Kidney epithelial cell (primary cell): ENCODE measurements at regions not wholly inside any gene's neighbourhood (a gene's known extent, or its start where the extent isn't known, plus 50 kb on each side); places are given as distances from the start of the nearest gene placed in this dataset.

ENCODE experiments used
- DNase-seq: peaks from one replicate; pipeline ENCODE4 v3.0.0-alpha.2; 2010; ENCODE audit warnings: low read depth
- H3K27me3 ChIP-seq: 2 replicates; pipeline ENCODE4 v1.6.0; 2011; ENCODE audit warnings: low read length; ENCODE audit not compliant: control insufficient read depth, insufficient read depth
- H3K36me3 ChIP-seq: 2 replicates; pipeline ENCODE4 v1.5.1; 2011; ENCODE audit warnings: low read length; ENCODE audit not compliant: control insufficient read depth, insufficient read depth
- H3K4me3 ChIP-seq: 2 replicates; pipeline ENCODE4 v1.5.1; 2011; ENCODE audit warnings: low read depth, mild to moderate bottlenecking, control low read depth, low read length
- TF ChIP-seq, protein P1 (sequence below): IDR thresholded peaks from 2 replicates; pipeline ENCODE4 v1.5.1; 2011; ENCODE audit warnings: mild to moderate bottlenecking, moderate library complexity, low read length, control low read depth, inconsistent platforms; ENCODE audit not compliant: insufficient read depth, poor library complexity, severe bottlenecking

DNA sequence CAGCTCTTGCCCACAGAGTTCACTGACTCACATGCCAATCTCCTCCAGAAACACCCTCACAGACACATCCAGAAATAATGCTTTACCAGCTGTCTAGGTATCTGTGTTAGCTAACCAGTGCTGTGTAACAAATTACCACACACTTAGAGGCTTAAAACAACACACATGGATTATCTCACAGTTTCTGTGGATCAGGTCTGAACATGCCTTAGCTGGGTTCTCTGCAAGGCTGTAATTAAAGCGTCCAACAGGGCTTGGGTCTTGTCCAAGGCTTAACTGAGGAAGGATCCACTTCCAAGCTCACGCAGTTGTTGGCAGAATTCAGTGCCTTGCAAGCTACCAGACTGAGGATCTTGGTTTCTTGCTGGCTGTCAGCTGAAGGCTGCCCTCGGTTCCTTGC, 92.5 kb upstream of the RGS4 start:
- DNase-seq, result no peak
- TF ChIP-seq, protein P1, sequence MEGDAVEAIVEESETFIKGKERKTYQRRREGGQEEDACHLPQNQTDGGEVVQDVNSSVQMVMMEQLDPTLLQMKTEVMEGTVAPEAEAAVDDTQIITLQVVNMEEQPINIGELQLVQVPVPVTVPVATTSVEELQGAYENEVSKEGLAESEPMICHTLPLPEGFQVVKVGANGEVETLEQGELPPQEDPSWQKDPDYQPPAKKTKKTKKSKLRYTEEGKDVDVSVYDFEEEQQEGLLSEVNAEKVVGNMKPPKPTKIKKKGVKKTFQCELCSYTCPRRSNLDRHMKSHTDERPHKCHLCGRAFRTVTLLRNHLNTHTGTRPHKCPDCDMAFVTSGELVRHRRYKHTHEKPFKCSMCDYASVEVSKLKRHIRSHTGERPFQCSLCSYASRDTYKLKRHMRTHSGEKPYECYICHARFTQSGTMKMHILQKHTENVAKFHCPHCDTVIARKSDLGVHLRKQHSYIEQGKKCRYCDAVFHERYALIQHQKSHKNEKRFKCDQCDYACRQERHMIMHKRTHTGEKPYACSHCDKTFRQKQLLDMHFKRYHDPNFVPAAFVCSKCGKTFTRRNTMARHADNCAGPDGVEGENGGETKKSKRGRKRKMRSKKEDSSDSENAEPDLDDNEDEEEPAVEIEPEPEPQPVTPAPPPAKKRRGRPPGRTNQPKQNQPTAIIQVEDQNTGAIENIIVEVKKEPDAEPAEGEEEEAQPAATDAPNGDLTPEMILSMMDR, result no peak
- H3K36me3 ChIP-seq, result no peaks in the 10 kb centered on the region
- no peak overlapping the region for H3K4me3 ChIP-seq
- no peaks in the 10 kb centered on the region for H3K27me3 ChIP-seq

DNA sequence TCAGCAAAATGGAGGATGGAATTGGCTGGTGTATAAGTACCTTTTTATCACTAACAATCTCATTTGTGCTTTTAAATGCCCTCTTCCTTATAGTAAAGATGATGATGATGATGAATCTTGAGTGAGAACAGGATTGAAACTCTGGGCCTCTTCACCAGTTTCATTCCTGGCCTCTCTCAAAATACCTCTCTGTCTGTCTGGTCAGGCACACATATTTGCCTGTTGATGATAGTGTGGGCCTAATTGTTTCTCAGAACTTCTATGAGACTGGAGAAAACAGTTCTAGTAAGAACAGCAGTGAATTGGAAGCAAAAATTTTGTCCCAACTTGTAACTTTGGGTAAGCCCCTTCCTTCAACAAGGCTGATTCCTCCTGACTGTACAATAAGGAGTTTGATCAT, 94.4 kb upstream of the RGS4 start:
- Histone ChIP-seq H3K4me3 (no peak overlapping the region), H3K36me3 (no peaks in the 10 kb centered on the region), H3K27me3 (no peaks in the 10 kb centered on the region)
- TF ChIP-seq, protein P1, result no peak
- no peak for DNase-seq

DNA sequence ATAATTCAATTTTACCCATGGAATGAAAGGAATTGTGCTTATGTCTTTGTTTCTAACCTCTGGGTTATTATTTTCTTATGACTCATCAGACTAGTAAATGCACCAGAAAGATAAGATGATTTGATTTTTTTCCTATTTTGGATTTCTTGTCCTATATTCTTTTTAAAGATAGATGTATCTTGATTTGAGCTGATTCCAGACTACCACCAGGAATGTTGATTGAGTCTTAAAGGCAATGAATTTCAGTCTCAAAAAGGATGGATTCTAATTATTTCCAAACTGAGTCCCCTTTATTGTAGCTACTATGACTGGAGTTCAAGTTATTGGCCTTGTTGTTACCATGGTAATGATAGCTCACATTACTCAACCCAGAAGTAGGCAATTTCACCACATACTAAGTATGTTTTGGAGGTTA, 95.8 kb upstream of the RGS4 start:
- TF ChIP-seq, protein P1, result no peak
- Histone ChIP-seq H3K4me3 (no peak overlapping the region), H3K36me3 (no peaks in the 10 kb centered on the region), H3K27me3 (no peaks in the 10 kb centered on the region)
- peak; percentile 25 for DNase-seq

DNA sequence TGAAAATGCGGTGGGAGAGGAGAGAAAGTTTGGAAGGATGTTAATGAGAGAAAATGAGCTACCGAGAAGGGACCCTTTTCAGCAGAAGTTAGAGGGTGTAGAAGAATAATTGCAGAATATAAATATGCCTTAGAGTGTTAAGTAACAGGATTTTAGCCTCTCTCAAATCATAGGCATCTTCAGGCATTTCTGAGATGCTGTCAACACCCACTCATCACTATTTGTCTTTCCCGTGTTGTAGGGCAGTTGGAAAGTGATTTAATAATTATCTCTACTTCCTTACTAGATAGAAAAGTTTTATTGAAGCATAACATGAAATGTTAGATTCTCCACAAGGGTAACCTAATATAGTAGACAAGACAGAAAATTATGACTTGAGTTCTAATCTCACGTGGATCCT, 96.4 kb upstream of the RGS4 start:
- Histone ChIP-seq H3K4me3 (no peak overlapping the region), H3K27me3 (no peaks in the 10 kb centered on the region), H3K36me3 (no peaks in the 10 kb centered on the region)
- DNase-seq, result no peak
- TF ChIP-seq, protein P1, result no peak

DNA sequence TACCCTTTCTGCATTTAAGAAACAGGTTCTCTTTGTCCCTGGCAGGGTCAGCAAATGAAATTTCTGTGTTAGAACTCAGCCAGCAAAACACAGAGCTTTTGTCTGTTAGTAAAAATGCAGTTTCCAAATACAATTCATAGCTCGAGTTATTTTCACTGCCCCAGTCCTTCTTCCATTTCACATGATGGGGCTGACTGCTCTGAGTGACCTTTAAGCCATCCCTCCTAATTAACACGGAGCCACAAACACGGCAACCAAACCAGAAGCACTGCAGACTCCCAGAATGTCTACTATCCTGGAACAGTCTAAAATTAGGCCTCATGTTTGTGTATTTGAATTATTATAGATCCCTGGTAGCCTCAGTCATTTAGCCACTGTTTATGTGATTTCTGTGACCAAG, 99.1 kb upstream of the RGS4 start:
- no peak for DNase-seq

DNA sequence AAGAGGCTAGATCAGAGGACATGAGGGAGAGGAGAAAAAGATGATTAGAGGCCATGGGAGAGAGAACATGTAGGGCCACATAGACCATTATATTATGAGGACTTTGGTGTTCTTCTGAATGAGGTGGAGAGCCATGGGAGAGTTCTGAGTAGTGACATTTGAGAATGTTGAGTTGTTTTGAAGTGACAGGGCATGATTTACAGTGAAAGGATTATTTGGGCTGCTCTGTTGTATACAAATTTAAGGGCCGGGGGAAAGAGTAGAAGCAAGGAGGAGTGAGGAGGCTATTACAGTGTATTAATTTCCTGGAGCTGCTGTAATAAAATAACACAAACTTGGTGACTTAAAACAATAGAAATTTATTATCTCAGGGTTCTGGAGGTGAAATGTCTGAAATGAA, 102.5 kb upstream of the RGS4 start:
- H3K36me3 ChIP-seq, result no peaks in the 10 kb centered on the region
- H3K4me3 ChIP-seq, result no peak overlapping the region
- DNase-seq, result no peak
- TF ChIP-seq, protein P1, result no peak
- no peaks in the 10 kb centered on the region for H3K27me3 ChIP-seq

More for the DNA sequence above, 99.1 kb upstream of the RGS4 start:
- Histone ChIP-seq H3K4me3 (no peak overlapping the region), H3K27me3 (no peaks in the 10 kb centered on the region), H3K36me3 (no peaks in the 10 kb centered on the region)
- TF ChIP-seq, protein P1, result no peak
